ENCODE measurements at regions not wholly inside any gene's neighbourhood (a gene's known extent, or its start where the extent isn't known, plus 50 kb on each side); places are given as distances from the start of the nearest gene placed in this dataset.
A peak's percentile ranks its signal among the peaks of the same experiment; 100 is the strongest.
"Not testable (repeated sequence)": the region's sequence is repeated elsewhere in the genome, so short reads cannot be mapped to it uniquely, and the experiment has no call there.

DNA sequence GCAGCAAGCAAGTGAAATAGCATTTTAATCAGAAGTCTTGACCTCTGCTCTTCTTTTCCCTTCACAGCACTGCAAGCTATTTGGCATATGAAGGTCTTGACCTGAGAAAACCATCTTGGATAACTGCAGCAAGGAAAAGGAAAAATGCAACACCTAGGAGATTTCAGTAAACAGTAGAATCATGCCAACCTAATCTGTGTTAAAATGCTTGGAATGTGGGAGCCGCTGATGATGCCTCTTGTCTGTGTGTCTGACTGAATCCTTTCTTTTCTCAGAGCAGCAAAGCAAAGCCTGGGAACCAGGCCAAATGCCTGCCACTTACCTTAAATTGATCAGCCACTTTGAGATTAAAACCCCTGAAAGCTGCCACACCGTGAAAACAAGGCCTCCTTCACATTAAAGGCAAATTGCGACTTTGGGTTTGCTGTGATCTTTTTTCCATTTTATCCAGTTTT is 80.4 kb upstream of the CDK6 start:
- no peak for DNase-seq (ENCODE audit: low read depth in 2 of 2, low spot score in 1 of 2)

DNA sequence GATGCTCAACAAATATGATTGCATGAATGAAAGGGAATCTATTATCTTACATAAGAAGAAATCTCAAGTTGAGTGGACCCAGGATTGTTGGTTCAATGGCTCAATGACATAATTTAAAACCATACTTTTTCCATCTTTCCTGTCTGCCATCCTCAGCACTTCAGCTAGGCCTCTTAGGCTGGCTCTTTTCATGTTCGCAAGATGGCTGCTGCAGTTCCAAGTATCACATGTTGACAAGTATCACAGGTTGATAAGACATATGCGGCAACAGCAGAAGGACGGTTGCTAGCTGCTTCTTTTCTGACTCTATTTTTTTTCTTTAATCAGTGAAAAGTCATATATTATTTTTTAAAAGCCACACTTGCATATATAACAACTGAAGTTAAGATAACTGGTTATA is 79.0 kb upstream of the CDK6 start:
- DNase-seq (ENCODE audit: low read depth in 2 of 2, low spot score in 1 of 2) = no peak

DNA sequence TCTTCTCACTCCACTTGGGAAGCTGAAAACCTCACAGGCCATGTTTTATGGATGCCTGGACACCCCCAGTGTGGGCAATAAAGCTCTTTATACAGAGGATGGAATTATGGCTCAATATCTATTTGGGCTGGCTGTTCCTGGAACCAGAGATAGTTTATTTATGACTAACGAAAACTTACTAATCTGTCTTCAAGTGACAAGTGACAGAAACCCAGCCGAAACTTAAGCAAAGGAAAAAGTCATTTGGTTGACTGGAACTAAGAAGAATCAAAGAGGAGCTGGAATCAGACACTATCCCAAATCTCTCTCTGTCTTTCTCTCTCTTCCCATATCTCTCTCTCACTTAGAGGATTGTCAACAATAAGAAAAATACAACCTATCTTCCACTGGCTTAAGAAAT is 78.3 kb upstream of the CDK6 start:
- no peak for DNase-seq (ENCODE audit: low read depth in 2 of 2, low spot score in 1 of 2)

DNA sequence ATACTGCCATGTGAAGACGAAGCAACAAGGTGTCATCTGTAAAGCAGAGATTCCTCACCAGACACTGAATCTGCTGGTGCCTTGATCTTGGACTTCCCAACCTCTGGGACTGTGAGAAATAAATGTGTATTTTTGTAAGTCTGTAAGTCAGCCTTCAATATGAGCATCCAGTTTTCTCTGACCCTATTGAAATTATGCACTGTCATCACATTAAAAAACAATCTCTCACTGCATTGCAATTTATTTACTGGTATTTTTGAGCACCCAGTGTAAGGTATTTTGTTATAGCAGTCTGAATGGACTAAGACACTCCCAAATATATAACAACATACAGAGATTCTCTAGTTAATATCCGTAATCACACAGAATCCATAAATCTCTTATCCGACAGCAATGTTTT is 77.5 kb upstream of the CDK6 start:
- DNase-seq (ENCODE audit: low read depth in 2 of 2, low spot score in 1 of 2) = no peak

DNA sequence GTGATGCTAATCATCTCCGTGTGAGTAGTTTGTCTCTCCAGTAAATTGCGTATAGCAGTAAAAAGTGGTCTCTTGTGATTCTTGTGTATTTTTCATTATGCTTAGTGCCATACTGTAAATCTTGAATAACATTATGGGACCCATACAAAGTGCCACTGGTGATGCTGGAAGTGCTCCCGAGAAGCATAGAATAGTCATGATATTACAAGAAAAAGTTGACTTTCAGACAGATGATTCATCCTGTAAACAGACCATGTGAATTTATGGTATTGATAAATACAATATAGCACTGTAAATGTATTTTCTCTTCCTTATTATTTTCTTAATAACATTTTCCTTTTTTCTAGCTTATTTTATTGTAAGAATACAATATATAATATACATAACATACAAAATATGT is 74.6 kb upstream of the CDK6 start:
- no peak for DNase-seq (ENCODE audit: low read depth in 2 of 2, low spot score in 1 of 2)

DNA sequence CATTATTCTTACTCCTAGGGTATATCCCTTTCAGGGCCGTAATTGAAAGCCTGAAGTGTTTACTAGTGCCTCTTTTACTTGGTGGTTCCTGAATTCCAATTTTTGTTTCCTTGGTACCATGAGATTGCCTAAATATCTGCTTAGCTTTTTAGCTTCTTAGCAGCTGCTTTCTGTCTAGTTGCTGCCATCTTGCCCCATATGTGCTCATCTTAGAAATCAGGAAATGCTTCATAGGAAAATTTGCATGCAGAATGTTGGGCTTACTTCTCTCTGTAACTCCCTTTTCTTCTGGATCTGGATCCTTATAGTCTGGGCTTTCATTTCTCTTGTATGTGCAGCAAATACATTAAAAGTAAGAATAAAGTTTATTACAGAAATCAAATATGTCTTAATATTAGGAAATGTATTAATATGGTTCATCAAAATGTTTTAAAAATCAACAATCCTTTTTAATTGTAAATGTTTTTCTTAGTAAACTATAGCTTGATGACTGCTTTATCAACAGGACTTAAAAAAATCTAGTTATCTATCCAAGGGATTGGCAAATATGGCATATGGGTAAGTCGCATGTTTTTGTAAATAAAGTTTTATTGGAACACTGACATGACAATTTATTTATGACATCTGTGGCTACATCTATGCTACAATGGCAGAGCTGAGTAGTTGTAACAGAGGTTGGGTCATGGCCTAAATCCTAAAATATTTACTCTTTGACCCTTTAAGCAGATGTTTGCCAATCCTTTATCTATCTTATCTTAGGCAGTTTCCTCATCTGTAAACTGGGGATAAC is 73.5 kb upstream of the CDK6 start:
- DNase-seq (ENCODE audit: low read depth in 2 of 2, low spot score in 1 of 2) = no peak

DNA sequence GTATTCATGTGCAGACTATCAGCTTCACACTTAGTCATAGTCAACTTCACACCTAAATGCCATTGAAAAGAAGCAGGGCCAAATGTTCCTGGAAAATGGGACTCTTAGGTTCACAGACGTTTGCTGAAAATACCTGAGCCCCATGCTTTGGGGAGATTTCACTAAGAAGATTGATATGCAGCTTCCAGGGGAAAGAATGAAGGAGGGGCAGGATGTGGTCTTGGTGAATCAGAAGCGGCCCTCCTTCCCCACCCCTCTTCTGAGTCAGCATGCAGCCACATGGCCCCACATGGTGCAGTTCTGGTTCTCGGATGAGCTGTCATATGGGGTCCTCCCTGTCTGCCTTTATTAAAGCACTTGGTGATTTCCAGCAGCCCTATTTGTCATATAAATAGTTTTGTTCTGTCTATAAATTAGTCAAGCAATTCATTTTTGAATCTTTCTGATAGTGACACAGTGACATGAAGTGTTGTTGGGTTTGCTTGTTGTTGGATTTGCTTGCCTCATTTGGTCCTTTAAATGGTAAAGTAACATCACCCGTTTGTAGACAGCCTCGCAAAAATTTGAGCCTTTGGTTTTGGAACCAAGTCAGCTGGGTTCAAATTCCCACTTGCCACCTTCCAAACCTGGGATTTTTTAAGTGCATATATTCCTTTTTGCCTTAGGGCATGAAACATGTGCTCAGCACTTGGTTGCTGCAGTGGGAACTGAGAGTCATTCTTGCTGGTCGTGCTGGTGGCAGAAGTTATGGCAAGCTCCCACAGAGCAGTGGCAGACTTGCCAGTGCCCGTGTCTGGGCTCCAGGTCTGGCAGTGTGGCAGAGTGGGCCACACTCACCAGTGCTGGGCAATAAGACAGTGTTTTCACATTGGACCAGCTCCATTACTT is 68.1 kb upstream of the CDK6 start:
- DNase-seq (ENCODE audit: low read depth in 2 of 2, low spot score in 1 of 2) = peak; percentile 47 to 66

DNA sequence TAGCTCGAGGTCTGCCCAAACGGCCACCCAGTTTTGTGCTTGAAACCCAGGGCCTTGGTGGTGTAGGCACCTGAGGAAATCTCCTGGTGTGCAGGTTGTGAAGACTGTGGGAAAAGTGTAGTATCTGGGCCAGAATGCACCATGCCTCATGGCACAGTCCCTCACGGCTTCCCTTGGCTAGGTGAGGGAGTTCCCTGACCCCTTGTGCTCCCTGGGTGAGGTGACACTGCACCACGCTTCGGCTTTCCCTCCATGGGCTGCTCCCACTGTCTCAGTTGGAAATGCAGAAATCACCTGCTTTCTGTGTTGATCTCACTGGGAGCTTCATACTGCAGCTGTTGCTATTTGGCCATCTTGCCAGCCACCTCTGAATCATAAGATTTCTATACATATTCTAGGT is 62.4 kb upstream of the CDK6 start:
- no peak for DNase-seq (ENCODE audit: low read depth in 2 of 2, low spot score in 1 of 2)

DNA sequence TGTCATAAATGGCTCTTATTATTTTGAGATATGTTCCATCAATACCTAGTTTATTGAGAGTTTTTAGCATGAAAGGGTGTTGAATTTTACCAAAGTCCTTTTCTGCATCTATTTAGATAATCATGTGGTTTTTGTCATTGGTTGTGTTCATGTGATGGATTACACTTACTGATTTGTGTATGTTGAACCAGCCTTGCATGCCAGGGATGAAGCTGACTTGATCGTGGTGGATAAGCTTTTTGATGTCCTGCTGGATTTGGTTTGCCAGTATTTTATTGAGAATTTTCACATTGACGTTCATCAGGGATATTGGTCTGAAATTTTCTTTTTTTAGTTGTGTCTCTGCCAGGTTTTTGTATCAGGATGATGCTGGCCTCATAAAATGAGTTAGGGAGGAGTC is 58.5 kb upstream of the CDK6 start:
- not testable (repeated sequence) for DNase-seq (ENCODE audit: low read depth in 2 of 2, low spot score in 1 of 2)

DNA sequence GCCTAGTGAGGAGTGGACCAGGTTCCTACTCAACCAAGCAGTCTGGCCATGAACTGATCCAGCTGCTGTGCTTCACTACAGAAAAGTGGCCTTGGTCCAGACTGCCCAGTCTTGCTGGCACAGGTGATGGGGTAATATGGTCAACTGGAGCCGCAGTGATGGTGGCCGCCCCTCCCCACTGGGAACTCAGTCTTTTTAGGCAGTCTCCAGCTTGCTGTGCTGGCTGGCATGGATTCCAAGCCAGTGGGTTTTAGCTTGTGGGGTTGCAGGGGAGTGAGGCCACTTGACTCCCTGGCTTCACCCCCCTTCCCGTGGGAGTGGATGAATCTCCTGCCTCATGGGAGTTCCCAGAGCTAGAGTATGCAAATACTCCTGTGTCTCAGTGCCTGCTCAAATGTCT is 52.7 kb upstream of the CDK6 start:
- DNase-seq (ENCODE audit: low read depth in 2 of 2, low spot score in 1 of 2) = no peak

All from stimulated activated CD8-positive, alpha-beta memory T cell treated with anti-CD3 and anti-CD28 coated beads, Interleukin-4, amount 100 ng/mL, for 1 hour (primary cell).